GM12874 (cell line): ENCODE measurements at regions not wholly inside any gene's neighbourhood (a gene's known extent, or its start where the extent isn't known, plus 50 kb on each side); places are given as distances from the start of the nearest gene placed in this dataset.

Experiments
- CTCF ChIP-seq: IDR thresholded peaks from 2 replicates; pipeline ENCODE4 v1.5.1; 2011; ENCODE audit warnings: low read depth, mild to moderate bottlenecking, control low read depth, low read length, moderate library complexity; ENCODE audit not compliant: insufficient read depth

- no peak for TF ChIP-seq CTCF
Observed at GRCh38 chr12:93991829-93992461, 156.4 kb upstream of the PLXNC1 start.

GRCh38 chr12:93994721-93995120 lies 153.7 kb upstream of the PLXNC1 start:
- TF ChIP-seq CTCF, result no peak

GRCh38 chr12:93996321-93996720 lies 152.1 kb upstream of the PLXNC1 start:
- no peak for TF ChIP-seq CTCF

- TF ChIP-seq CTCF, result no peak
Observed at GRCh38 chr12:94001691-94002090, 146.7 kb upstream of the PLXNC1 start.

GRCh38 chr12:94010307-94010706 lies 138.1 kb upstream of the PLXNC1 start:
- TF ChIP-seq CTCF, result no peak

- no peak for TF ChIP-seq CTCF
Observed at GRCh38 chr12:94012071-94012470, 136.3 kb upstream of the PLXNC1 start.

GRCh38 chr12:94012590-94012989 lies 135.8 kb upstream of the PLXNC1 start:
- TF ChIP-seq CTCF, result no peak
